T-helper 1 cell (primary cell): ENCODE measurements at regions not wholly inside any gene's neighbourhood (a gene's known extent, or its start where the extent isn't known, plus 50 kb on each side); places are given as distances from the start of the nearest gene placed in this dataset.
"Not testable (repeated sequence)": the region's sequence is repeated elsewhere in the genome, so short reads cannot be mapped to it uniquely, and the experiment has no call there.

ENCODE experiments used
- DNase-seq, 5 donors: peaks; one replicate each; pipeline ENCODE4 v3.0.0-alpha.2; 2012 to 2020

- DNase-seq, result peak in 1 of 5 donors; percentile 1
These were observed 52.4 kb upstream of the PMPCB start for GRCh38 chr7:103244865-103245264.

- DNase-seq, result no peak
These were observed 56.4 kb upstream of the PMPCB start for GRCh38 chr7:103240806-103241205.

- DNase-seq, result not testable (repeated sequence)
These were observed 61.4 kb upstream of the PMPCB start for GRCh38 chr7:103235824-103236223.

- not testable (repeated sequence) for DNase-seq
These were observed 62.4 kb upstream of the PMPCB start for GRCh38 chr7:103234877-103235276.

GRCh38 chr7:103227787-103228186 is 69.4 kb upstream of the PMPCB start:
- not testable (repeated sequence) for DNase-seq

- DNase-seq, result not testable (repeated sequence)
These were observed 71.4 kb upstream of the PMPCB start for GRCh38 chr7:103225798-103226197.

- not testable (repeated sequence) for DNase-seq
These were observed 74.2 kb upstream of the NAPEPLD start for GRCh38 chr7:103223065-103223464.

GRCh38 chr7:103211049-103211448 is 62.1 kb upstream of the NAPEPLD start:
- not testable (repeated sequence) for DNase-seq

- not testable (repeated sequence) for DNase-seq
These were observed 50.3 kb upstream of the NAPEPLD start for GRCh38 chr7:103199191-103199590.
